CD1c-positive myeloid dendritic cell (primary cell): ENCODE measurements at regions not wholly inside any gene's neighbourhood (a gene's known extent, or its start where the extent isn't known, plus 50 kb on each side); places are given as distances from the start of the nearest gene placed in this dataset.
"Not testable (repeated sequence)": the region's sequence is repeated elsewhere in the genome, so short reads cannot be mapped to it uniquely, and the experiment has no call there.

Experiments
- DNase-seq: peaks from one replicate; pipeline ENCODE4 v3.0.0-alpha.2; 2016; ENCODE audit errors: extremely low spot score

GRCh38 chr18:67752211-67752610 lies 235.7 kb upstream of the DSEL start:
- not testable (repeated sequence) for DNase-seq

GRCh38 chr18:67742954-67743353 lies 226.4 kb upstream of the DSEL start:
- DNase-seq: no peak

- no peak for DNase-seq
Observed at GRCh38 chr18:67742525-67742924, 226.0 kb upstream of the DSEL start.

GRCh38 chr18:67735506-67735905 lies 219.0 kb upstream of the DSEL start:
- no peak for DNase-seq

- no peak for DNase-seq
Observed at GRCh38 chr18:67733088-67733487, 216.6 kb upstream of the DSEL start.

GRCh38 chr18:67731851-67732250 lies 215.3 kb upstream of the DSEL start:
- DNase-seq: no peak

- DNase-seq: no peak
Observed at GRCh38 chr18:67730886-67731285, 214.4 kb upstream of the DSEL start.

- no peak for DNase-seq
Observed at GRCh38 chr18:67728364-67728763, 211.8 kb upstream of the DSEL start.

- no peak for DNase-seq
Observed at GRCh38 chr18:67726882-67727281, 210.4 kb upstream of the DSEL start.

GRCh38 chr18:67717800-67718199 lies 201.3 kb upstream of the DSEL start:
- DNase-seq: no peak

GRCh38 chr18:67715567-67715966 lies 199.0 kb upstream of the DSEL start:
- DNase-seq: no peak

- DNase-seq: no peak
Observed at GRCh38 chr18:67710639-67711038, 194.1 kb upstream of the DSEL start.

- DNase-seq: no peak
Observed at GRCh38 chr18:67705748-67706147, 189.2 kb upstream of the DSEL start.

- no peak for DNase-seq
Observed at GRCh38 chr18:67695684-67696083, 179.2 kb upstream of the DSEL start.

- no peak for DNase-seq
Observed at GRCh38 chr18:67694787-67695186, 178.3 kb upstream of the DSEL start.

- DNase-seq: no peak
Observed at GRCh38 chr18:67692811-67693210, 176.3 kb upstream of the DSEL start.

- DNase-seq: no peak
Observed at GRCh38 chr18:67682516-67682915, 166.0 kb upstream of the DSEL start.

GRCh38 chr18:67677489-67677888 lies 161.0 kb upstream of the DSEL start:
- DNase-seq: no peak

GRCh38 chr18:67672716-67673115 lies 156.2 kb upstream of the DSEL start:
- no peak for DNase-seq

GRCh38 chr18:67672155-67672554 lies 155.6 kb upstream of the DSEL start:
- no peak for DNase-seq

GRCh38 chr18:67670024-67670543 lies 153.6 kb upstream of the DSEL start:
- DNase-seq: no peak

- no peak for DNase-seq
Observed at GRCh38 chr18:67665266-67665665, 148.7 kb upstream of the DSEL start.

- no peak for DNase-seq
Observed at GRCh38 chr18:67662996-67663395, 146.5 kb upstream of the DSEL start.

- no peak for DNase-seq
Observed at GRCh38 chr18:67661555-67661954, 145.0 kb upstream of the DSEL start.

- no peak for DNase-seq
Observed at GRCh38 chr18:67654101-67654500, 137.6 kb upstream of the DSEL start.
